ENCODE measurements at regions not wholly inside any gene's neighbourhood (a gene's known extent, or its start where the extent isn't known, plus 50 kb on each side); places are given as distances from the start of the nearest gene placed in this dataset.

DNA sequence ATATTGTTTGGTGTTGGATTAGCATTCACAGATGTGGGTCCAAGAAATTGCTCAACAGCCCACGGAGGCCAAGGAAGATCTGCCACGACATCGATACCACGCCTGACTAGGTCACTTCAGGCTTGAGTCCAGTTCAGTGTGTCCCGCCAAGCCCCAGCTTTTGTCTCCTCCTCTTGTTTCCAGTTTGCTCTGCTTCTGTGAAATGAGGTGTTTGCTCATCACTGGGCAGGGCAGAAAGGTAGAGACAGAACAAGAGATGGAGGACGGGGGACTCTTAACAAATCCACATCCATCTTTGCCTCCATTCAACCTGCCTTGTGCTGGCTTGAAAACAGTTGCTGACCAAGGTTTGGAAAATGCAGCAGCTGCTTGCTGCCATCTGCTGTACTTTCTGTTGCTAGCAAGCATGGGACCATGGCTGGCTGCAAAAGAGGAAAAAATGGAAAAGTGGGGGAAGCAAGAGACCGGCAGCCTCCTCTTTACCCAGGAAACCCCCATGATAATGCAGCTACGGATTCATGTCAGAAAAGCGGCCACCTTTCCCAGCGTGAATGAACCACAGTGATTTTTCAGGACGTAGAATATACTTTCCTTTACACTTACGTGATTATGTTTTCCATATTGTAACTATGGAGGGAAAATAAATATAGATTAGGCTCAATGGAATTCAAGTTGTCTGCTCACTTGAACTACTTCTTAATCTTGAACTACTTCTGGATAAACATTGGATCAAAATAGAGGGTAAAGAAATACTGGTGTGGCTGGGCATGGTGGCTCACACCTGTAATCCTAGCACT lies 80.2 kb upstream of the GREM2 start:
- H3K4me2 ChIP-seq (ENCODE audit: low read length): no peak overlapping the region
- H3K27me3 ChIP-seq (ENCODE audit: control insufficient read depth, insufficient read depth, low read length): no peaks in the 10 kb centered on the region
- no peaks in the 10 kb centered on the region for H3K36me3 ChIP-seq (ENCODE audit: control insufficient read depth, insufficient read depth, low read length)
- no peaks in the 10 kb centered on the region for H3K79me2 ChIP-seq
- no peaks in the 10 kb centered on the region for H3K9me3 ChIP-seq (ENCODE audit: control insufficient read depth, low read length)
- no peak overlapping the region for H3K9ac ChIP-seq
- H3K4me1 ChIP-seq: no peaks in the 10 kb centered on the region
- peak overlapping the region; percentile 76 for H2AFZ ChIP-seq
- H3K4me3 ChIP-seq (ENCODE audit: low read depth, low read length): no peak overlapping the region
- peak; percentile 69 for TF ChIP-seq CTCF (IDR thresholded peaks at IDR 0.05)
- H3K27ac ChIP-seq: no peak overlapping the region

GRCh38 chr1:240691501-240691900 lies 79.5 kb upstream of the GREM2 start:
- H2AFZ ChIP-seq: peak overlapping the region; percentile 76
- no peaks in the 10 kb centered on the region for H3K36me3 ChIP-seq (ENCODE audit: control insufficient read depth, insufficient read depth, low read length)
- no peaks in the 10 kb centered on the region for H3K9me3 ChIP-seq (ENCODE audit: control insufficient read depth, low read length)
- H3K79me2 ChIP-seq: no peaks in the 10 kb centered on the region
- H3K27ac ChIP-seq: no peak overlapping the region
- no peak for TF ChIP-seq CTCF (IDR thresholded peaks at IDR 0.05)
- H3K4me1 ChIP-seq: no peaks in the 10 kb centered on the region
- H3K4me2 ChIP-seq (ENCODE audit: low read length): no peak overlapping the region
- no peak overlapping the region for H3K9ac ChIP-seq
- H3K4me3 ChIP-seq (ENCODE audit: low read depth, low read length): no peak overlapping the region
- H3K27me3 ChIP-seq (ENCODE audit: control insufficient read depth, insufficient read depth, low read length): no peaks in the 10 kb centered on the region

GRCh38 chr1:240687820-240688219 lies 75.9 kb upstream of the GREM2 start:
- Histone ChIP-seq H3K4me1 (no peaks in the 10 kb centered on the region), H3K27ac (peak overlapping the region; percentile 51), H3K4me2 (ENCODE audit: low read length) (no peak overlapping the region), H2AFZ (peak overlapping the region; percentile 38), H3K27me3 (ENCODE audit: control insufficient read depth, insufficient read depth, low read length) (no peaks in the 10 kb centered on the region), H3K9me3 (ENCODE audit: control insufficient read depth, low read length) (no peaks in the 10 kb centered on the region), H3K36me3 (ENCODE audit: control insufficient read depth, insufficient read depth, low read length) (no peaks in the 10 kb centered on the region), H3K4me3 (ENCODE audit: low read depth, low read length) (no peak overlapping the region), H3K9ac (no peak overlapping the region), H3K79me2 (no peaks in the 10 kb centered on the region)
- TF ChIP-seq CTCF (IDR thresholded peaks at IDR 0.05): no peak

- Histone ChIP-seq H3K9me3 (ENCODE audit: control insufficient read depth, low read length) (no peaks in the 10 kb centered on the region), H3K36me3 (ENCODE audit: control insufficient read depth, insufficient read depth, low read length) (no peaks in the 10 kb centered on the region), H3K9ac (no peak overlapping the region), H3K27ac (no peak overlapping the region), H3K4me1 (no peaks in the 10 kb centered on the region), H2AFZ (no peak overlapping the region), H3K79me2 (no peaks in the 10 kb centered on the region), H3K4me2 (ENCODE audit: low read length) (no peak overlapping the region), H3K27me3 (ENCODE audit: control insufficient read depth, insufficient read depth, low read length) (no peaks in the 10 kb centered on the region), H3K4me3 (ENCODE audit: low read depth, low read length) (no peak overlapping the region)
- no peak for TF ChIP-seq CTCF (IDR thresholded peaks at IDR 0.05)
These were observed 71.6 kb upstream of the GREM2 start for GRCh38 chr1:240683576-240683975.

GRCh38 chr1:240682859-240683242 lies 70.9 kb upstream of the GREM2 start:
- Histone ChIP-seq H2AFZ (no peak overlapping the region), H3K36me3 (ENCODE audit: control insufficient read depth, insufficient read depth, low read length) (no peaks in the 10 kb centered on the region), H3K79me2 (no peaks in the 10 kb centered on the region), H3K4me2 (ENCODE audit: low read length) (no peak overlapping the region), H3K4me1 (no peaks in the 10 kb centered on the region), H3K4me3 (ENCODE audit: low read depth, low read length) (no peak overlapping the region), H3K27ac (no peak overlapping the region), H3K27me3 (ENCODE audit: control insufficient read depth, insufficient read depth, low read length) (no peaks in the 10 kb centered on the region), H3K9ac (no peak overlapping the region), H3K9me3 (ENCODE audit: control insufficient read depth, low read length) (no peaks in the 10 kb centered on the region)
- no peak for TF ChIP-seq CTCF (IDR thresholded peaks at IDR 0.05)

Measured in parathyroid adenoma (tissue), 2 donors.